MCF 10A (cell line): ENCODE measurements at regions not wholly inside any gene's neighbourhood (a gene's known extent, or its start where the extent isn't known, plus 50 kb on each side); places are given as distances from the start of the nearest gene placed in this dataset.
A peak's percentile ranks its signal among the peaks of the same experiment; 100 is the strongest.

Source experiments
- BruUV-seq: library from RNA; stranded (reverse); fragments of 400-500 nt; replicated peaks from 2 replicates; lab custom pipeline; 2021; lab: Mats Ljungman, UMichigan
- CTCF ChIA-PET: fragments of 300-600 bp; sonication (Branson Sonifier 250); formaldehyde crosslinking; extraction: SDS; loops from one replicate; lab custom pipeline; 2021; ENCODE audit warnings: antibody characterized with exemption, inconsistent platforms; lab: Yijun Ruan, JAX
- POLR2A ChIA-PET: fragments of 300-600, 350-650 bp; sonication (Branson Sonifier 250); formaldehyde crosslinking; extraction: SDS; loops from one replicate; lab custom pipeline; 2020; ENCODE audit warnings: antibody characterized with exemption, inconsistent platforms; lab: Yijun Ruan, JAX
- DNase-seq: peaks from one replicate; pipeline ENCODE4 v3.0.0-alpha.2; 2018; ENCODE audit not compliant: unreplicated experiment
- H3K27ac Mint-ChIP-seq: one replicate; pipeline ENCODE4 v1.8.0; 2022; ENCODE audit warnings: mild to moderate bottlenecking, low read depth, mixed read lengths; ENCODE audit not compliant: unreplicated experiment
- H3K27me3 Mint-ChIP-seq: one replicate; pipeline ENCODE4 v1.8.0; 2022; ENCODE audit warnings: mixed read lengths; ENCODE audit not compliant: insufficient read depth, unreplicated experiment
- H3K36me3 Mint-ChIP-seq: one replicate; pipeline ENCODE4 v1.8.0; 2022; ENCODE audit warnings: mild to moderate bottlenecking, moderate library complexity, mixed read lengths; ENCODE audit not compliant: insufficient read depth, unreplicated experiment
- H3K4me1 Mint-ChIP-seq: one replicate; pipeline ENCODE4 v1.8.0; 2022; ENCODE audit warnings: mixed read lengths; ENCODE audit not compliant: insufficient read depth, unreplicated experiment
- H3K4me3 Mint-ChIP-seq: one replicate; pipeline ENCODE4 v1.8.0; 2022; ENCODE audit warnings: mild to moderate bottlenecking, moderate library complexity, mixed read lengths; ENCODE audit not compliant: unreplicated experiment
- H3K9me3 Mint-ChIP-seq: one replicate; pipeline ENCODE4 v1.8.0; 2022; ENCODE audit warnings: mixed read lengths; ENCODE audit not compliant: unreplicated experiment
- CTCF ChIP-seq: fragments of 200-600 bp; IDR thresholded peaks from one replicate; pipeline ENCODE4 v1.8.0; 2022; ENCODE audit warnings: antibody characterized with exemption, mild to moderate bottlenecking; ENCODE audit not compliant: unreplicated experiment
- intact Hi-C: fragments of 100-400 bp; cut with micrococcal nuclease; formaldehyde crosslinking; loops from 2 replicates; pipeline ENCODE4 v1.14.1; 2022

- peak overlapping the region; percentile 4 for H3K4me3 Mint-ChIP-seq
- TF ChIP-seq CTCF, result no peak
- POLR2A ChIA-PET, result no interaction called here
- H3K27me3 Mint-ChIP-seq, result peaks cover 43% of the 10 kb centered on the region
- H3K4me1 Mint-ChIP-seq, result peaks cover 6% of the 10 kb centered on the region
- no peak overlapping the region for H3K27ac Mint-ChIP-seq
- H3K9me3 Mint-ChIP-seq, result peaks cover 10% of the 10 kb centered on the region
- CTCF ChIA-PET, result no interaction called here
- BruUV-seq, result no TSS peak
- intact Hi-C loops, result no loop called here
- DNase-seq, result peak; percentile 6
- H3K36me3 Mint-ChIP-seq, result no peaks in the 10 kb centered on the region
These were observed 557.4 kb upstream of the VSTM2A start for GRCh38 chr7:53984776-53985175.

- Mint-ChIP-seq H3K9me3 (no peaks in the 10 kb centered on the region), H3K36me3 (no peaks in the 10 kb centered on the region), H3K27ac (no peak overlapping the region), H3K4me3 (no peak overlapping the region), H3K27me3 (peaks cover 7% of the 10 kb centered on the region), H3K4me1 (peaks cover 6% of the 10 kb centered on the region)
- no peak for TF ChIP-seq CTCF
- DNase-seq, result no peak
- CTCF ChIA-PET, result no interaction called here
- intact Hi-C loops, result no loop called here
- POLR2A ChIA-PET, result no interaction called here
- no TSS peak for BruUV-seq
These were observed 553.8 kb upstream of the VSTM2A start for GRCh38 chr7:53988376-53988775.

GRCh38 chr7:53993224-53993623 lies 549.0 kb upstream of the VSTM2A start:
- no peak for TF ChIP-seq CTCF
- peaks cover 17% of the 10 kb centered on the region for H3K27me3 Mint-ChIP-seq
- H3K4me1 Mint-ChIP-seq, result no peaks in the 10 kb centered on the region
- H3K27ac Mint-ChIP-seq, result no peak overlapping the region
- no peak overlapping the region for H3K4me3 Mint-ChIP-seq
- H3K9me3 Mint-ChIP-seq, result no peaks in the 10 kb centered on the region
- DNase-seq, result no peak
- BruUV-seq, result no TSS peak
- ChIA-PET POLR2A (no interaction called here), CTCF (no interaction called here)
- no peaks in the 10 kb centered on the region for H3K36me3 Mint-ChIP-seq
- intact Hi-C loops, result no loop called here

GRCh38 chr7:53996876-53997275 lies 545.3 kb upstream of the VSTM2A start:
- intact Hi-C loops, result no loop called here

More at GRCh38 chr7:53996876-53997275, 545.3 kb upstream of the VSTM2A start:
- Mint-ChIP-seq H3K4me1 (no peaks in the 10 kb centered on the region), H3K27ac (no peak overlapping the region), H3K9me3 (no peaks in the 10 kb centered on the region), H3K4me3 (no peak overlapping the region), H3K36me3 (no peaks in the 10 kb centered on the region), H3K27me3 (peaks cover 17% of the 10 kb centered on the region)
- no peak for TF ChIP-seq CTCF
- BruUV-seq, result no TSS peak
- CTCF ChIA-PET, result no interaction called here
- DNase-seq, result no peak
- POLR2A ChIA-PET, result no interaction called here
